WERI-Rb-1 (cell line): ENCODE measurements at regions not wholly inside any gene's neighbourhood (a gene's known extent, or its start where the extent isn't known, plus 50 kb on each side); places are given as distances from the start of the nearest gene placed in this dataset.

Source experiments
- DNase-seq: peaks from one replicate; pipeline ENCODE4 v3.0.0-alpha.2; 2020
- H3K27ac ChIP-seq: fragments of 250-450 bp; sonication (Bioruptor Pico); 2 replicates; pipeline ENCODE4 v1.5.1; 2020; ENCODE audit warnings: mild to moderate bottlenecking, moderate library complexity
- H3K27me3 ChIP-seq: fragments of 250-450 bp; sonication (Bioruptor Pico); 2 replicates; pipeline ENCODE4 v1.5.1; 2021; ENCODE audit warnings: mild to moderate bottlenecking, low read depth, moderate library complexity; ENCODE audit not compliant: insufficient read depth, severe bottlenecking
- H3K36me3 ChIP-seq: fragments of 250-450 bp; sonication (Bioruptor Pico); 2 replicates; pipeline ENCODE4 v1.5.1; 2020; ENCODE audit warnings: mild to moderate bottlenecking, moderate library complexity
- H3K4me3 ChIP-seq: 2 replicates; pipeline ENCODE4 v1.5.1; 2011; ENCODE audit warnings: low read depth, mild to moderate bottlenecking, control low read depth, low read length
- H3K9me3 ChIP-seq: fragments of 250-450 bp; sonication (Bioruptor Pico); 2 replicates; pipeline ENCODE4 v1.5.1; 2021; ENCODE audit warnings: mild to moderate bottlenecking, moderate library complexity; ENCODE audit not compliant: severe bottlenecking
- TF ChIP-seq, protein P1 (sequence below): IDR thresholded peaks from 2 replicates; pipeline ENCODE4 v1.5.1; 2011; ENCODE audit warnings: low read depth, mild to moderate bottlenecking, control low read depth, inconsistent platforms, low read length

DNA sequence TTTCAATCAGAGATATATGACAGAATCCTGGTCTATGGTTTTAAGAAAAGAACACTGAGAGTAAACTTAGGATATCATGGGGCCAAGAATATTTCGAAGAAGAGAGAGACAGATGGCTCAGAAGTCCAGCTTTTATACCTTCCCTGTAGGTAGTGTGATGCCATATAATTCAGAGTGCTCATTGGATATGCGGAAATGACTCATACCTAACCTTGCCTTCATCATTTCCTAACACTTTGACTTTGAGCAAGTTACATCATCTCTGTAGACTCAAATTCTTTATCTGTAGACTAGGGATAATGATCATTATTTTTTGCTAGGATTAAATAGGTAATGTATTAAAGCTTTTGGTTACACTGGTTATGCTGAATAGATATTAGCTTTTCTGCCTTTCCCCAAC, 461.6 kb upstream of the CNTNAP5 start:
- Histone ChIP-seq H3K4me3 (no peak overlapping the region), H3K27ac (no peak overlapping the region), H3K36me3 (no peaks in the 10 kb centered on the region), H3K9me3 (no peaks in the 10 kb centered on the region), H3K27me3 (no peaks in the 10 kb centered on the region)
- TF ChIP-seq, protein P1, sequence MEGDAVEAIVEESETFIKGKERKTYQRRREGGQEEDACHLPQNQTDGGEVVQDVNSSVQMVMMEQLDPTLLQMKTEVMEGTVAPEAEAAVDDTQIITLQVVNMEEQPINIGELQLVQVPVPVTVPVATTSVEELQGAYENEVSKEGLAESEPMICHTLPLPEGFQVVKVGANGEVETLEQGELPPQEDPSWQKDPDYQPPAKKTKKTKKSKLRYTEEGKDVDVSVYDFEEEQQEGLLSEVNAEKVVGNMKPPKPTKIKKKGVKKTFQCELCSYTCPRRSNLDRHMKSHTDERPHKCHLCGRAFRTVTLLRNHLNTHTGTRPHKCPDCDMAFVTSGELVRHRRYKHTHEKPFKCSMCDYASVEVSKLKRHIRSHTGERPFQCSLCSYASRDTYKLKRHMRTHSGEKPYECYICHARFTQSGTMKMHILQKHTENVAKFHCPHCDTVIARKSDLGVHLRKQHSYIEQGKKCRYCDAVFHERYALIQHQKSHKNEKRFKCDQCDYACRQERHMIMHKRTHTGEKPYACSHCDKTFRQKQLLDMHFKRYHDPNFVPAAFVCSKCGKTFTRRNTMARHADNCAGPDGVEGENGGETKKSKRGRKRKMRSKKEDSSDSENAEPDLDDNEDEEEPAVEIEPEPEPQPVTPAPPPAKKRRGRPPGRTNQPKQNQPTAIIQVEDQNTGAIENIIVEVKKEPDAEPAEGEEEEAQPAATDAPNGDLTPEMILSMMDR = no peak
- no peak for DNase-seq

DNA sequence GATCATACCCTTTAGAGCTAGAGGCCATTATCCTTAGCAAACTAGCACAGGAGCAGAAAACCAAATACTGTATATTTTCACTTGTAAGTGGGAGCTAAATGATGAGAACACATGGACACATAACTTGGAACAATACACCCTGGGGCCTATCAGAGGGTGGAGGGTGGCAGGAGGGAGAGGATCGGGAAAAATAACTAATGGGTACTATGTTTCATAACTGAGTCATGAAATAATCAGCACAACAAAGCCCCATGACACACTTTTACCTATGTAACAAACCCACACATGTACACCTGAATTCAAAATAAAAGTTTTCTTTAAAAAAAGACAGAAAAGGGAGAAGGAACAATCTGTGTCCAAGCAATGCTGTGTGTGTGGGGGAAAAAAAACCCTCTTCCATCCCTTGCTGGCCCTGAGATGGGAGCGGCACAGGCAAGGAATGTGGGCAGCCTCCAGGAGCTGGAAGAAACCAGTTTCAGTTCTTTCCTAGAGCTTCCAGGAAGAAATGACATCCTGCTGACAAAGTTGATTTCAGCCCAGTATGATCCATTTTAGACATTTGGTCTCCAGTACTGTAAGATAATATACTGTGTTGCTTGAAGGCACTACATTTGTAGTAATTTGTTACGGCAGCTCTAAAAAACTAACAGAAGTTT, 458.7 kb upstream of the CNTNAP5 start:
- H3K36me3 ChIP-seq = no peaks in the 10 kb centered on the region
- TF ChIP-seq, protein P1 = no peak
- H3K27me3 ChIP-seq = no peaks in the 10 kb centered on the region
- DNase-seq = no peak
- no peak overlapping the region for H3K4me3 ChIP-seq
- no peak overlapping the region for H3K27ac ChIP-seq
- H3K9me3 ChIP-seq = no peaks in the 10 kb centered on the region

GRCh38 chr2:123578016-123578415, 447.1 kb upstream of the CNTNAP5 start:
- no peak for DNase-seq
- Histone ChIP-seq H3K9me3 (no peaks in the 10 kb centered on the region), H3K27me3 (no peaks in the 10 kb centered on the region), H3K36me3 (no peaks in the 10 kb centered on the region), H3K27ac (no peak overlapping the region), H3K4me3 (no peak overlapping the region)
- TF ChIP-seq, protein P1 = no peak

DNA sequence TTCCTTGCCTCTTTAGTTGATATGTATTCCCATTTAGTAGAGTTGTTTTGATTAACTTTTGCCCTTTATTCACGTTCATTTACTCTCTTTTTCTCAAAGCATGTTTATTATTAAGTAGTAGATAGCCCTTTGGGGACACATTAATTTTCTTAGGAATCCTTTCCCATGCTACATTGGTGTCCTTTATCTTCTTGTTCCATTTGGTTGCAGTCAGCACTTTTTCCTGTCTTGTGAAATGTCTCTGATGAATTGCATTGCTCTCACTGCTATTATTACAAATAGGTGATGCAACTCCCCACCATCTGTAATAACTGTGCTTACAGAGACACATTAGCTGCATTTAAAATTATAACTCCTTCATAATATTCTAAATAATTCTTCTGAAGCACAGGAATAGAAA, 428.5 kb upstream of the CNTNAP5 start:
- Histone ChIP-seq H3K27me3 (no peaks in the 10 kb centered on the region), H3K9me3 (no peaks in the 10 kb centered on the region), H3K36me3 (no peaks in the 10 kb centered on the region), H3K4me3 (no peak overlapping the region), H3K27ac (no peak overlapping the region)
- TF ChIP-seq, protein P1 = no peak
- DNase-seq = no peak

- DNase-seq = no peak
- no peaks in the 10 kb centered on the region for H3K9me3 ChIP-seq
- no peak overlapping the region for H3K27ac ChIP-seq
- no peaks in the 10 kb centered on the region for H3K27me3 ChIP-seq
- TF ChIP-seq, protein P1 = no peak
- H3K36me3 ChIP-seq = no peaks in the 10 kb centered on the region
- H3K4me3 ChIP-seq = no peak overlapping the region
These were observed 427.1 kb upstream of the CNTNAP5 start for GRCh38 chr2:123597988-123598387.

- H3K27ac ChIP-seq = no peak overlapping the region
- H3K9me3 ChIP-seq = no peaks in the 10 kb centered on the region
- no peak overlapping the region for H3K4me3 ChIP-seq
- H3K27me3 ChIP-seq = no peaks in the 10 kb centered on the region
- DNase-seq = no peak
- H3K36me3 ChIP-seq = no peaks in the 10 kb centered on the region
- TF ChIP-seq, protein P1 = no peak
These were observed 418.5 kb upstream of the CNTNAP5 start for GRCh38 chr2:123606631-123607030.
